Breast epithelium (tissue), 4 donors: ENCODE measurements at regions not wholly inside any gene's neighbourhood (a gene's known extent, or its start where the extent isn't known, plus 50 kb on each side); places are given as distances from the start of the nearest gene placed in this dataset.

Experiments used
- DNase-seq, 2 donors: peaks; one replicate each; pipeline ENCODE4 v3.0.0-alpha.2; 2019; ENCODE audit warnings: low spot score in 2 of 2
- H3K27ac ChIP-seq, 2 donors: fragments of 200-600 bp; sonication (generic) in 1 of 2; one replicate each; pipeline ENCODE4 v1.5.1; 2016 to 2019; ENCODE audit warnings: mild to moderate bottlenecking in 1 of 2
- H3K27me3 ChIP-seq, 2 donors: fragments of 200-600 bp; sonication (generic) in 1 of 2; one replicate each; pipeline versions ENCODE4 v1.5.1 to v1.6.0; 2017 to 2019; ENCODE audit warnings: control low read depth in 1 of 2, mild to moderate bottlenecking in 1 of 2
- H3K36me3 ChIP-seq: fragments of 200-600 bp; one replicate; pipeline ENCODE4 v1.5.1; 2019
- H3K4me1 ChIP-seq, 2 donors: fragments of 200-600 bp; sonication (generic); one replicate each; pipeline ENCODE4 v1.5.1; 2016 to 2019; ENCODE audit warnings: control low read depth in 1 of 2
- H3K4me3 ChIP-seq, 3 donors: fragments of 200-600 bp; sonication (generic); 1 replicate in 2 of 3; 2 replicates in 1 of 3; pipeline ENCODE4 v1.5.1; 2016 to 2019; ENCODE audit warnings: mild to moderate bottlenecking in 3 of 3, moderate library complexity in 2 of 3
- H3K9me3 ChIP-seq, 2 donors: fragments of 200-600 bp; sonication (generic) in 1 of 2; one replicate each; pipeline ENCODE4 v1.5.1; 2016 to 2019; ENCODE audit warnings: control low read depth in 1 of 2
- CTCF ChIP-seq, 3 donors: fragments of 450-650 bp; IDR thresholded peaks; one replicate each; pipeline ENCODE4 v1.5.1; 2016 to 2017; ENCODE audit warnings: antibody characterized with exemption in 3 of 3, mild to moderate bottlenecking in 3 of 3, moderate library complexity in 3 of 3
- POLR2A ChIP-seq: fragments of 450-650 bp; IDR thresholded peaks from one replicate; pipeline ENCODE4 v1.6.1; 2016; ENCODE audit warnings: antibody characterized with exemption, mild to moderate bottlenecking, moderate library complexity
- POLR2AphosphoS5 ChIP-seq, 3 donors: sonication (generic); formaldehyde crosslinking; IDR thresholded peaks; one replicate each; pipeline ENCODE4 v1.6.1; 2017; ENCODE audit warnings: antibody characterized with exemption in 3 of 3
- intact Hi-C: fragments of 100-400 bp; cut with DNase I; formaldehyde crosslinking; loops from one replicate; pipeline ENCODE4 v1.15.1; 2023; ENCODE audit warnings: low total_unique reads

GRCh38 chr5:6941631-6942030 is 228.4 kb downstream of the TENT4A start:
- TF ChIP-seq POLR2A (no peak), POLR2AphosphoS5 (IDR thresholded peaks at IDR 0.05) (no peak), CTCF (IDR thresholded peaks at IDR 0.05) (no peak)
- Histone ChIP-seq H3K4me1 (no peaks in the 10 kb centered on the region), H3K27ac (no peak overlapping the region), H3K36me3 (no peaks in the 10 kb centered on the region), H3K9me3 (no peaks in the 10 kb centered on the region), H3K27me3 (peaks cover 0 to 4% of the 10 kb centered on the region in 2 donors), H3K4me3 (no peak overlapping the region)
- no peak for DNase-seq
- intact Hi-C loops, result no loop called here

- no peaks in the 10 kb centered on the region for H3K4me1 ChIP-seq
- H3K9me3 ChIP-seq, result no peaks in the 10 kb centered on the region
- H3K36me3 ChIP-seq, result no peaks in the 10 kb centered on the region
- no peak for TF ChIP-seq CTCF (IDR thresholded peaks at IDR 0.05)
- no peak for TF ChIP-seq POLR2A
- no peak for TF ChIP-seq POLR2AphosphoS5 (IDR thresholded peaks at IDR 0.05)
- intact Hi-C loops, result no loop called here
- no peaks in the 10 kb centered on the region for H3K27me3 ChIP-seq
- no peak overlapping the region for H3K27ac ChIP-seq
- H3K4me3 ChIP-seq, result no peak overlapping the region
- no peak for DNase-seq
Measured at GRCh38 chr5:6943197-6944112, 230.2 kb downstream of the TENT4A start.

- intact Hi-C loops, result no loop called here
- no peaks in the 10 kb centered on the region for H3K4me1 ChIP-seq
Measured at GRCh38 chr5:6948562-6948961, 235.3 kb downstream of the TENT4A start.

GRCh38 chr5:6949230-6949629 is 236.0 kb downstream of the TENT4A start:
- no peaks in the 10 kb centered on the region for H3K27me3 ChIP-seq
- H3K9me3 ChIP-seq, result no peaks in the 10 kb centered on the region
- no peak for TF ChIP-seq POLR2AphosphoS5 (IDR thresholded peaks at IDR 0.05)
- TF ChIP-seq CTCF (IDR thresholded peaks at IDR 0.05), result no peak
- no peak for TF ChIP-seq POLR2A
- H3K4me1 ChIP-seq, result no peaks in the 10 kb centered on the region
- no peak overlapping the region for H3K27ac ChIP-seq
- no peak for DNase-seq
- H3K36me3 ChIP-seq, result no peaks in the 10 kb centered on the region
- intact Hi-C loops, result no loop called here
- H3K4me3 ChIP-seq, result no peak overlapping the region

More at GRCh38 chr5:6948562-6948961, 235.3 kb downstream of the TENT4A start:
- H3K9me3 ChIP-seq, result no peaks in the 10 kb centered on the region
- no peaks in the 10 kb centered on the region for H3K36me3 ChIP-seq
- H3K27me3 ChIP-seq, result no peaks in the 10 kb centered on the region
- no peak overlapping the region for H3K4me3 ChIP-seq
- TF ChIP-seq POLR2A (no peak), CTCF (IDR thresholded peaks at IDR 0.05) (no peak), POLR2AphosphoS5 (IDR thresholded peaks at IDR 0.05) (no peak)
- no peak for DNase-seq
- H3K27ac ChIP-seq, result no peak overlapping the region

GRCh38 chr5:6950250-6950649 is 237.0 kb downstream of the TENT4A start:
- no peak for DNase-seq
- TF ChIP-seq POLR2AphosphoS5 (IDR thresholded peaks at IDR 0.05) (no peak), CTCF (IDR thresholded peaks at IDR 0.05) (no peak), POLR2A (no peak)
- H3K4me3 ChIP-seq, result no peak overlapping the region
- H3K4me1 ChIP-seq, result no peaks in the 10 kb centered on the region
- no peaks in the 10 kb centered on the region for H3K36me3 ChIP-seq
- no peaks in the 10 kb centered on the region for H3K9me3 ChIP-seq
- no peak overlapping the region for H3K27ac ChIP-seq
- H3K27me3 ChIP-seq, result no peaks in the 10 kb centered on the region
- intact Hi-C loops, result no loop called here
